Panc1 (cell line): ENCODE measurements at regions not wholly inside any gene's neighbourhood (a gene's known extent, or its start where the extent isn't known, plus 50 kb on each side); places are given as distances from the start of the nearest gene placed in this dataset.
"Not testable (repeated sequence)": the region's sequence is repeated elsewhere in the genome, so short reads cannot be mapped to it uniquely, and the experiment has no call there.

Source experiments
- ATAC-seq: fragments of 200-7000 bp; cut with Tn5 transposase; 2 replicates; pipeline ENCODE4 v1.9.1; 2020; ENCODE audit warnings: mild to moderate bottlenecking, moderate library complexity
- BruUV-seq: library from RNA; stranded (reverse); fragments of 400-500 nt; replicated peaks from 2 replicates; lab custom pipeline; 2021; lab: Mats Ljungman, UMichigan
- CTCF ChIA-PET: fragments of 300-600 bp; sonication (Branson Sonifier 250); formaldehyde crosslinking; loops from one replicate; lab custom pipeline; 2022; ENCODE audit warnings: antibody characterized with exemption; lab: Charles Lee
- POLR2A ChIA-PET: fragments of 300-600 bp; sonication (Branson Sonifier 250); formaldehyde crosslinking; loops from one replicate; lab custom pipeline; 2022; ENCODE audit warnings: antibody characterized with exemption; lab: Charles Lee
- DNase-seq: peaks from one replicate; pipeline ENCODE4 v3.0.0-alpha.2; 2010; ENCODE audit warnings: low read depth, low spot score
- H3K27ac ChIP-seq: 2 replicates; pipeline ENCODE4 v1.5.1; 2011; ENCODE audit warnings: mild to moderate bottlenecking, low read length, inconsistent platforms
- H3K27me3 ChIP-seq: fragments of 200-500 bp; sonication (Bioruptor generic); 2 replicates; pipeline ENCODE4 v1.6.0; 2014; ENCODE audit warnings: low read length, inconsistent platforms; ENCODE audit not compliant: control insufficient read depth, insufficient read depth
- H3K36me3 ChIP-seq: fragments of 200-500 bp; sonication (Bioruptor generic); 2 replicates; pipeline ENCODE4 v1.5.1; 2014; ENCODE audit warnings: inconsistent platforms, mild to moderate bottlenecking, low read length, moderate library complexity; ENCODE audit not compliant: control insufficient read depth, insufficient read depth
- H3K4me1 ChIP-seq: 2 replicates; pipeline ENCODE4 v1.5.1; 2011; ENCODE audit warnings: inconsistent platforms, mild to moderate bottlenecking, low read length, moderate library complexity; ENCODE audit not compliant: control insufficient read depth, insufficient read depth
- H3K4me3 ChIP-seq, 2 experiments: 2 replicates each; pipeline ENCODE4 v1.5.1; 2011 to 2012; ENCODE audit warnings: low read depth in 2 of 2, low read length in 2 of 2, mild to moderate bottlenecking in 2 of 2, inconsistent platforms in 1 of 2, moderate library complexity in 1 of 2
- H3K9me3 ChIP-seq: fragments of 200-500 bp; sonication (Bioruptor generic); 2 replicates; pipeline ENCODE4 v1.5.1; 2014; ENCODE audit warnings: low read depth, mild to moderate bottlenecking, inconsistent platforms, low read length, moderate library complexity; ENCODE audit not compliant: control insufficient read depth, insufficient read depth
- in situ Hi-C: cut with HindIII; loops from 2 replicates; pipeline ENCODE4 v1.10.0; 2016; ENCODE audit warnings: low sequenced_read_pairs, low pct_unique_long_range_greater_than_20kb
- intact Hi-C: fragments of 100-400 bp; cut with micrococcal nuclease; formaldehyde crosslinking; loops from one replicate; pipeline ENCODE4 v1.10.0; 2022; ENCODE audit not compliant: unreplicated experiment

DNA sequence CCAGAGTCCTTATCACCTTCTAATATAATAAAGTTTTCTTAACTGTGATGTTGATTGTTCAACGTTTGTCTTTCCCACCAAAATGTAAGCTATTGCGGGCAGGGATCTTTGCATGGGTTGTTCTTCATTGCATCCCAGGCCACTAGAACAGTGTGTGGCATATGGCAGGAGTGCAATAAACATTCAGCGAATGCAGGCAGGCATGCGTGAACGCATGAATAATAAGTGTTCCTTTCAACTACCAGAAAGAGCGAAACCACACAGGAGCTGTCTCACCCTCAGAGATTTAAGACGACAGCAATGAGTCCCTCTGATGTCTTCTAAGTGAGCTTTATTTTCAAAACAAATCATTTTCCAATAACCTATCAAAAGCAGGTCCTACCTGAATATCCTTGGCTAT is 2693.1 kb upstream of the TPTE start:
- in situ Hi-C loops, H3K4me1 ChIP-seq, H3K4me3 ChIP-seq, H3K27me3 ChIP-seq, H3K27ac ChIP-seq, BruUV-seq, CTCF ChIA-PET, H3K9me3 ChIP-seq, POLR2A ChIA-PET, DNase-seq, H3K36me3 ChIP-seq, ATAC-seq, intact Hi-C loops: not testable (repeated sequence)

- H3K27me3 ChIP-seq, intact Hi-C loops, H3K9me3 ChIP-seq, in situ Hi-C loops, H3K27ac ChIP-seq, CTCF ChIA-PET, H3K36me3 ChIP-seq, H3K4me1 ChIP-seq, BruUV-seq, DNase-seq, H3K4me3 ChIP-seq, POLR2A ChIA-PET: not testable (repeated sequence)
- peak; percentile 75; the same call in 1 of the 2 replicates for ATAC-seq
These were observed 2692.0 kb upstream of the TPTE start for GRCh38 chr21:7829411-7829810.

- POLR2A ChIA-PET, BruUV-seq, H3K36me3 ChIP-seq, intact Hi-C loops, H3K27me3 ChIP-seq, DNase-seq, in situ Hi-C loops, H3K4me1 ChIP-seq, H3K9me3 ChIP-seq, CTCF ChIA-PET, ATAC-seq, H3K27ac ChIP-seq, H3K4me3 ChIP-seq: not testable (repeated sequence)
These were observed 2684.1 kb upstream of the TPTE start for GRCh38 chr21:7837315-7837714.

- CTCF ChIA-PET, POLR2A ChIA-PET, intact Hi-C loops, H3K27ac ChIP-seq, ATAC-seq, in situ Hi-C loops, H3K4me1 ChIP-seq, DNase-seq, H3K9me3 ChIP-seq, BruUV-seq, H3K27me3 ChIP-seq, H3K36me3 ChIP-seq, H3K4me3 ChIP-seq: not testable (repeated sequence)
These were observed 2668.0 kb upstream of the TPTE start for GRCh38 chr21:7853426-7853825.

DNA sequence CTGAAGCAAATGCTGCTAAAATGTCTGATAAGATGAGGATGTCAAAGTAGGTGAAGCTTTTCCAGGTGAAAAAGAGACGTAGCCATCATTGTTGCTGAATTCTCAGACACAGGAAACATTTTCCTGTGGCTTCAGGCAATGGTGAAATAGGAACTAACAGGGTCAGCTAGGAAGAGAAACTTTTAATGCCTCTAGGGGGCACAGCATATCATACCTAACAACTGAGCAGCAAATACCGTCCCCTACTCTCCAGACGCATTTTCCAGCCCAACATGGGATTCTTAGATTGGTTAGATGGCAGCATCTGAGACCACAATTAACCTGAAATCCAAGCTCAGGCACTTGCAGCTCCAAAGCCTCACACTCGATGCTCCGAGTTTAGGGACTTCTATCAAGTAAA is 2667.5 kb upstream of the TPTE start:
- POLR2A ChIA-PET, CTCF ChIA-PET, DNase-seq, H3K4me3 ChIP-seq, H3K27me3 ChIP-seq, ATAC-seq, H3K4me1 ChIP-seq, H3K9me3 ChIP-seq, intact Hi-C loops, in situ Hi-C loops, BruUV-seq, H3K36me3 ChIP-seq, H3K27ac ChIP-seq: not testable (repeated sequence)
